DOHH2 (cell line): ENCODE measurements at regions not wholly inside any gene's neighbourhood (a gene's known extent, or its start where the extent isn't known, plus 50 kb on each side); places are given as distances from the start of the nearest gene placed in this dataset.

Experiments
- H3F3A ChIP-seq: fragments of 200-600 bp; sonication (generic), shearing (Covaris generic); 2 replicates; pipeline ENCODE4 v1.6.0; 2016; ENCODE audit warnings: antibody characterized with exemption, mild to moderate bottlenecking; ENCODE audit not compliant: control insufficient read depth, insufficient read depth
- H3K27ac ChIP-seq: fragments of 200-600 bp; sonication (generic); 2 replicates; pipeline ENCODE4 v1.5.1; 2014; ENCODE audit warnings: low read depth, mild to moderate bottlenecking, low read length, moderate library complexity
- H3K27me3 ChIP-seq: fragments of 200-600 bp; sonication (generic); 2 replicates; pipeline ENCODE4 v1.6.1; 2014; ENCODE audit warnings: mild to moderate bottlenecking, low read length, mixed read lengths; ENCODE audit not compliant: control insufficient read depth
- H3K36me3 ChIP-seq: fragments of 200-600 bp; sonication (generic); 2 replicates; pipeline ENCODE4 v1.6.1; 2014; ENCODE audit warnings: mild to moderate bottlenecking, low read length, moderate library complexity, mixed read lengths; ENCODE audit not compliant: control insufficient read depth
- H3K4me1 ChIP-seq: fragments of 200-600 bp; sonication (generic); 2 replicates; pipeline ENCODE4 v1.6.1; 2014; ENCODE audit warnings: mild to moderate bottlenecking, low read length, mixed read lengths; ENCODE audit not compliant: control insufficient read depth
- H3K4me2 ChIP-seq: fragments of 200-600 bp; sonication (generic); 2 replicates; pipeline ENCODE4 v1.6.0; 2014; ENCODE audit warnings: mild to moderate bottlenecking, low read length, moderate library complexity
- H3K4me3 ChIP-seq: fragments of 200-600 bp; sonication (generic); 2 replicates; pipeline ENCODE4 v1.5.1; 2014; ENCODE audit warnings: mild to moderate bottlenecking, low read length, mixed read lengths
- H3K79me2 ChIP-seq: fragments of 200-600 bp; sonication (generic); 2 replicates; pipeline ENCODE4 v1.6.1; 2014; ENCODE audit warnings: mild to moderate bottlenecking, low read length, mixed read lengths; ENCODE audit not compliant: control insufficient read depth
- H3K9me2 ChIP-seq: fragments of 200-600 bp; sonication (generic); replicated peaks from 2 replicates; pipeline ENCODE4 v1.6.1; 2014; ENCODE audit warnings: mild to moderate bottlenecking, low read length, mixed read lengths; ENCODE audit not compliant: control insufficient read depth
- H3K9me3 ChIP-seq: fragments of 200-600 bp; sonication (generic); 2 replicates; pipeline ENCODE4 v1.6.1; 2014; ENCODE audit warnings: antibody characterized with exemption, low read length, mixed read lengths; ENCODE audit not compliant: control insufficient read depth, insufficient read depth
- H4K20me1 ChIP-seq: fragments of 200-600 bp; sonication (generic); 2 replicates; pipeline ENCODE4 v1.6.0; 2014; ENCODE audit warnings: low read depth, mild to moderate bottlenecking, antibody characterized with exemption, low read length, moderate library complexity; ENCODE audit not compliant: control insufficient read depth, insufficient read depth
- EZH2phosphoT487 ChIP-seq: fragments of 200-600 bp; sonication (generic); IDR thresholded peaks from 2 replicates; pipeline ENCODE4 v1.6.1; 2017; ENCODE audit warnings: borderline replicate concordance, mild to moderate bottlenecking, antibody characterized with exemption, low read length, moderate library complexity, mixed read lengths
- TF ChIP-seq, protein P1 (sequence below): fragments of 200-600 bp; sonication (generic); IDR thresholded peaks from one replicate; pipeline ENCODE4 v1.5.1; 2014; ENCODE audit warnings: antibody characterized with exemption, mild to moderate bottlenecking, low read depth, low read length; ENCODE audit not compliant: poor library complexity, severe bottlenecking

DNA sequence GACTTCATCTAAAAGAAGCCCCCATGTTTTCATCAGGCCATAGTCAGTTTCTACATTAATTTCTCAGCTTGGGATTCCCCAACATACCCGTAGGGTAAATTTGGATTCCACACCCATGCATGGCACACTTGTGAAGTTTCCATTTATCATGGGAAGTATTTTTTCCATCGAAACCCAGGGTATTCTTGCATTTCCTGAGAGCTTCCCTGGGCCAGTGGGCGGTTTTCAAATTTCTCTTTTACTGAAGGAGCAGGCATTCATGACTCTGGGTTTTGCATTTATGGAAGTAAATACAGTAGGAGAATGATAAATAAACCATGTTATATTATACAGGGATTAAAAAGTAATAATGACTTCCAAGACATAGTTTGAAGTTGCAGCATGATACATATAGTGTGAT is 93.0 kb upstream of the MAP3K1 start:
- no peak overlapping the region for H3K4me3 ChIP-seq
- no peak overlapping the region for H3K4me2 ChIP-seq
- no peaks in the 10 kb centered on the region for H3K4me1 ChIP-seq

DNA sequence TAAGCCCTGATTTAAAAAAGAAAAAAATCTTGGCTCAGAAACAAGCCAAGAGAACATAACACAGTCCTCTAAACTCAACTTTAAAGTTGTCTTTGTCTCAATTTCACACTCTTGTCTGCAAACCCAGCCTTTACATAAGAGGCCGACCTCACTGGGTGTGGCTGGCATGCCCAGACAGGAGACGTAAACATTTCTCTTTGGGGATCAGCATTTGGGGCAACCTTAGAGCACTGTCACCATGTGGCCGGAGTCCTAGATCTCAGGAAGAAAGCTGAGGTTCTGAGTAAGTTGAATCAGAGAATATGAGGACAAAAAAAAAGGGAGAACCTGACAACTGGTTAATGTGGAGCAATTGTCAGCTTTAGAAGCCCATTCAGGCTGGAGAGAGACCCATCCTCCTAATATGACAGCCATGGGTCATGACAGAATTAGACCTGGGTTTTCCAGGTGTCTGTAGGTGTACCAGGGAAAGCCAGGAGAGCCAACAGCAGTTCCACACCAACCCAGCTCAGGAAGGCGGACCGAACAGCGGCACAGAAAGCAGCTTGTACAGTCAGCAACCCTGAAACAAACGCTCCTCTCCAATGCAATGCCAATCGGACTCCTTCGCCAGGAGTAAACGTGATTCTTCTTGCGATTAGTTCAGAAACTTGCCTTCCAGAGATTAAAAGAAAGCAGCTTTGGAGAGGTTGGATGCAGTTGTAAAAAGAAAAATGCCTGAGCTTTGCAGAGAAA is 97.9 kb upstream of the MAP3K1 start:
- Histone ChIP-seq H3K4me3 (no peak overlapping the region), H3K9me3 (no peaks in the 10 kb centered on the region), H3K9me2 (no peaks in the 10 kb centered on the region), H3K27me3 (no peaks in the 10 kb centered on the region), H3K27ac (no peak overlapping the region), H3K79me2 (no peaks in the 10 kb centered on the region), H3K4me1 (no peaks in the 10 kb centered on the region), H3F3A (no peaks in the 10 kb centered on the region), H3K36me3 (no peaks in the 10 kb centered on the region), H3K4me2 (no peak overlapping the region), H4K20me1 (no peaks in the 10 kb centered on the region)
- TF ChIP-seq, protein P1, sequence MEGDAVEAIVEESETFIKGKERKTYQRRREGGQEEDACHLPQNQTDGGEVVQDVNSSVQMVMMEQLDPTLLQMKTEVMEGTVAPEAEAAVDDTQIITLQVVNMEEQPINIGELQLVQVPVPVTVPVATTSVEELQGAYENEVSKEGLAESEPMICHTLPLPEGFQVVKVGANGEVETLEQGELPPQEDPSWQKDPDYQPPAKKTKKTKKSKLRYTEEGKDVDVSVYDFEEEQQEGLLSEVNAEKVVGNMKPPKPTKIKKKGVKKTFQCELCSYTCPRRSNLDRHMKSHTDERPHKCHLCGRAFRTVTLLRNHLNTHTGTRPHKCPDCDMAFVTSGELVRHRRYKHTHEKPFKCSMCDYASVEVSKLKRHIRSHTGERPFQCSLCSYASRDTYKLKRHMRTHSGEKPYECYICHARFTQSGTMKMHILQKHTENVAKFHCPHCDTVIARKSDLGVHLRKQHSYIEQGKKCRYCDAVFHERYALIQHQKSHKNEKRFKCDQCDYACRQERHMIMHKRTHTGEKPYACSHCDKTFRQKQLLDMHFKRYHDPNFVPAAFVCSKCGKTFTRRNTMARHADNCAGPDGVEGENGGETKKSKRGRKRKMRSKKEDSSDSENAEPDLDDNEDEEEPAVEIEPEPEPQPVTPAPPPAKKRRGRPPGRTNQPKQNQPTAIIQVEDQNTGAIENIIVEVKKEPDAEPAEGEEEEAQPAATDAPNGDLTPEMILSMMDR = no peak
- TF ChIP-seq EZH2phosphoT487 = no peak

More for the DNA sequence above, 93.0 kb upstream of the MAP3K1 start:
- no peaks in the 10 kb centered on the region for H3K79me2 ChIP-seq
- no peaks in the 10 kb centered on the region for H3K36me3 ChIP-seq
- no peak for TF ChIP-seq EZH2phosphoT487
- TF ChIP-seq, protein P1 = no peak
- no peak overlapping the region for H3K27ac ChIP-seq
- H3K9me3 ChIP-seq = no peaks in the 10 kb centered on the region
- no peaks in the 10 kb centered on the region for H3K9me2 ChIP-seq
- no peaks in the 10 kb centered on the region for H4K20me1 ChIP-seq
- H3K27me3 ChIP-seq = no peaks in the 10 kb centered on the region
- H3F3A ChIP-seq = no peaks in the 10 kb centered on the region

DNA sequence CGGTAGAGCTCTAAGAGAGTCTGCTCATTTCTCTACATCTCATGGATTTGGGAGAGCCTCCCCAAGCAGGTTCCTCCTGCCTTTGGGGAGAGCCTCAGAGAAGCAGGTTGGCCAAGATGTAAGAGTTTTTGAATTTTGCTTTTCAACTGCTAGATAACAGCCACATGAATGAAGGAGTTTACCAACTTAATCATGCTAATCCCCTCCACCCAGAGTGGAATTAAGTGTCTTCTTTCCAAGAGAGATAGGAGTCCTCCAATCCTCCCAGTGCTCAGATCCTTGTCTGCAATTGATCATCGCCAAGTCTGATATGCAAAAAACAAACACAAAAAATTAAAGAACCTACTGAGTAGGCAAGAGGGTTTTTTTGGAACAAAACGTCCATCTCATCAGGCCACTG is 99.4 kb upstream of the MAP3K1 start:
- Histone ChIP-seq H3K4me1 (no peaks in the 10 kb centered on the region), H3F3A (no peaks in the 10 kb centered on the region), H3K79me2 (no peaks in the 10 kb centered on the region), H3K9me3 (no peaks in the 10 kb centered on the region), H3K4me3 (no peak overlapping the region), H4K20me1 (no peaks in the 10 kb centered on the region), H3K36me3 (no peaks in the 10 kb centered on the region), H3K27me3 (no peaks in the 10 kb centered on the region), H3K9me2 (no peaks in the 10 kb centered on the region), H3K27ac (no peak overlapping the region), H3K4me2 (no peak overlapping the region)
- no peak for TF ChIP-seq EZH2phosphoT487
- TF ChIP-seq, protein P1 = no peak
